ENCODE measurements at regions not wholly inside any gene's neighbourhood (a gene's known extent, or its start where the extent isn't known, plus 50 kb on each side); places are given as distances from the start of the nearest gene placed in this dataset.

DNA sequence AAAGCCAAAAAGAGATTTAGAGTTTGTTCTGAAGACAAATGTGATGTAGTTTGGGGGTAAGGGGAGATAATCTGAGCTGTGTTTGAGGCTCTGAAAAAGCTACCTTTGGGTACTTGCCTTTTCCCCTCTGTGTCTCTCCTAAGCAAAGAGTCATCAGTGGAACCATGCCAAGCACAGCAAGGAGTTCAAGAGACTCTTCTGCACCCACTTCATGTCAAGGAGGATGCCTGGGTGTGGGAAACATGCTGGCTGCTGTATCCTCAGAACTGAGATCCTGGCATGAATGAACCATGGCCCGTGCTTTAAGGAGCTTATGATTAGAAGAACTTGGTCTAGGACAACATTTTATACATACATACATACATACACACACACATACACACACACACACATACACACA is 142.9 kb downstream of the NOC3L start:
- TF ChIP-seq, protein P1, sequence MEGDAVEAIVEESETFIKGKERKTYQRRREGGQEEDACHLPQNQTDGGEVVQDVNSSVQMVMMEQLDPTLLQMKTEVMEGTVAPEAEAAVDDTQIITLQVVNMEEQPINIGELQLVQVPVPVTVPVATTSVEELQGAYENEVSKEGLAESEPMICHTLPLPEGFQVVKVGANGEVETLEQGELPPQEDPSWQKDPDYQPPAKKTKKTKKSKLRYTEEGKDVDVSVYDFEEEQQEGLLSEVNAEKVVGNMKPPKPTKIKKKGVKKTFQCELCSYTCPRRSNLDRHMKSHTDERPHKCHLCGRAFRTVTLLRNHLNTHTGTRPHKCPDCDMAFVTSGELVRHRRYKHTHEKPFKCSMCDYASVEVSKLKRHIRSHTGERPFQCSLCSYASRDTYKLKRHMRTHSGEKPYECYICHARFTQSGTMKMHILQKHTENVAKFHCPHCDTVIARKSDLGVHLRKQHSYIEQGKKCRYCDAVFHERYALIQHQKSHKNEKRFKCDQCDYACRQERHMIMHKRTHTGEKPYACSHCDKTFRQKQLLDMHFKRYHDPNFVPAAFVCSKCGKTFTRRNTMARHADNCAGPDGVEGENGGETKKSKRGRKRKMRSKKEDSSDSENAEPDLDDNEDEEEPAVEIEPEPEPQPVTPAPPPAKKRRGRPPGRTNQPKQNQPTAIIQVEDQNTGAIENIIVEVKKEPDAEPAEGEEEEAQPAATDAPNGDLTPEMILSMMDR (IDR thresholded peaks at IDR 0.05): no peak
- TF ChIP-seq EP300 (IDR thresholded peaks at IDR 0.05): no peak
- TF ChIP-seq POLR2A (IDR thresholded peaks at IDR 0.05): no peak
- no peak for TF ChIP-seq POLR2AphosphoS5 (IDR thresholded peaks at IDR 0.05)
